OCI-LY3 (cell line): ENCODE measurements at regions not wholly inside any gene's neighbourhood (a gene's known extent, or its start where the extent isn't known, plus 50 kb on each side); places are given as distances from the start of the nearest gene placed in this dataset.

Source experiments
- H2AFZ ChIP-seq: fragments of 200-600, 300-600 bp; shearing (Covaris generic); 2 replicates; pipeline ENCODE4 v1.6.0; 2014; ENCODE audit warnings: antibody characterized with exemption, low read depth, low read length
- H3K27ac ChIP-seq: fragments of 200-600, 300-600 bp; sonication (generic); 2 replicates; pipeline ENCODE4 v1.5.1; 2014; ENCODE audit warnings: mild to moderate bottlenecking, low read length, moderate library complexity, mixed read lengths
- H3K27me3 ChIP-seq: fragments of 200-600, 300-600 bp; sonication (generic); 2 replicates; pipeline ENCODE4 v1.6.1; 2014; ENCODE audit warnings: low read depth, low read length, mixed read lengths
- H3K36me3 ChIP-seq: fragments of 200-600, 300-600 bp; sonication (generic); replicated peaks from 2 replicates; pipeline ENCODE3; 2014; ENCODE audit warnings: low read depth, low read length, mixed read lengths
- H3K4me1 ChIP-seq: fragments of 300-600, 200-600 bp; sonication (generic); 2 replicates; pipeline ENCODE4 v1.6.1; 2014; ENCODE audit warnings: low read length, mixed read lengths
- H3K4me2 ChIP-seq: fragments of 200-600, 300-600 bp; sonication (generic); 2 replicates; pipeline ENCODE4 v1.6.1; 2014; ENCODE audit warnings: low read length, mixed read lengths
- H3K4me3 ChIP-seq: fragments of 300-600, 200-600 bp; sonication (generic); 2 replicates; pipeline ENCODE4 v1.5.1; 2014; ENCODE audit warnings: antibody characterized with exemption, mild to moderate bottlenecking, low read length, moderate library complexity
- H3K79me2 ChIP-seq: fragments of 300-600, 200-600 bp; shearing (Covaris generic); 2 replicates; pipeline ENCODE4 v1.6.1; 2014; ENCODE audit warnings: mild to moderate bottlenecking, low read length, mixed read lengths
- H3K9ac ChIP-seq: fragments of 300-600, 200-600 bp; shearing (Covaris generic); 2 replicates; pipeline ENCODE4 v1.6.0; 2014; ENCODE audit warnings: mild to moderate bottlenecking, low read length, moderate library complexity
- H3K9me3 ChIP-seq: fragments of 200-600, 300-600 bp; shearing (Covaris generic); 2 replicates; pipeline ENCODE4 v1.6.1; 2014; ENCODE audit warnings: low read length, mixed read lengths; ENCODE audit not compliant: insufficient read depth
- H4K20me1 ChIP-seq: fragments of 200-600, 300-600 bp; sonication (generic); 2 replicates; pipeline ENCODE4 v1.6.1; 2016; ENCODE audit warnings: low read length, mixed read lengths; ENCODE audit not compliant: insufficient read depth
- CTCF ChIP-seq: fragments of 200-600, 300-600 bp; sonication (generic); IDR thresholded peaks from 2 replicates; pipeline ENCODE4 v1.5.1; 2014; ENCODE audit warnings: antibody characterized with exemption, low read length, low read depth
- EZH2phosphoT487 ChIP-seq: fragments of 200-600 bp; shearing (Covaris generic); IDR thresholded peaks from 2 replicates; pipeline ENCODE4 v1.6.1; 2018; ENCODE audit warnings: antibody characterized with exemption, mixed run types, low read depth

GRCh38 chr4:161247831-161248230, 916.0 kb downstream of the FSTL5 start:
- H3K79me2 ChIP-seq = no peaks in the 10 kb centered on the region
- no peak overlapping the region for H3K4me3 ChIP-seq
- H3K4me1 ChIP-seq = no peaks in the 10 kb centered on the region
- no peak overlapping the region for H3K4me2 ChIP-seq
- no peak overlapping the region for H2AFZ ChIP-seq
- no peak overlapping the region for H3K9ac ChIP-seq
- no peak overlapping the region for H3K27ac ChIP-seq
- no peak for TF ChIP-seq EZH2phosphoT487
- no peak for TF ChIP-seq CTCF
- no peaks in the 10 kb centered on the region for H3K36me3 ChIP-seq
- 0 out of 2 replicates have a peak, but pooled peaks cover 7% of the 10 kb centered on the region for H3K9me3 ChIP-seq
- no peaks in the 10 kb centered on the region for H3K27me3 ChIP-seq
- no peaks in the 10 kb centered on the region for H4K20me1 ChIP-seq

GRCh38 chr4:161238033-161238432, 925.8 kb downstream of the FSTL5 start:
- TF ChIP-seq EZH2phosphoT487 = no peak
- no peak for TF ChIP-seq CTCF
- Histone ChIP-seq H3K27me3 (no peaks in the 10 kb centered on the region), H3K79me2 (no peaks in the 10 kb centered on the region), H3K4me2 (no peak overlapping the region), H2AFZ (no peak overlapping the region), H3K9me3 (no peaks in the 10 kb centered on the region), H3K4me1 (no peaks in the 10 kb centered on the region), H3K9ac (no peak overlapping the region), H3K27ac (no peak overlapping the region), H4K20me1 (no peaks in the 10 kb centered on the region), H3K36me3 (no peaks in the 10 kb centered on the region), H3K4me3 (no peak overlapping the region)

- Histone ChIP-seq H3K27me3 (no peaks in the 10 kb centered on the region), H3K4me3 (no peak overlapping the region), H3K4me1 (no peaks in the 10 kb centered on the region), H4K20me1 (no peaks in the 10 kb centered on the region), H3K9me3 (no peaks in the 10 kb centered on the region), H3K36me3 (no peaks in the 10 kb centered on the region), H3K4me2 (no peak overlapping the region), H2AFZ (no peak overlapping the region), H3K27ac (no peak overlapping the region), H3K9ac (no peak overlapping the region), H3K79me2 (no peaks in the 10 kb centered on the region)
- TF ChIP-seq CTCF = no peak
- TF ChIP-seq EZH2phosphoT487 = no peak
These were observed 926.3 kb downstream of the FSTL5 start for GRCh38 chr4:161237495-161237894.

GRCh38 chr4:161225327-161225726, 938.5 kb downstream of the FSTL5 start:
- no peaks in the 10 kb centered on the region for H3K27me3 ChIP-seq
- H3K4me2 ChIP-seq = no peak overlapping the region
- H2AFZ ChIP-seq = no peak overlapping the region
- peaks cover 24% of the 10 kb centered on the region for H3K9me3 ChIP-seq
- peaks cover 9% of the 10 kb centered on the region; the same call in 1 of the 2 replicates for H3K4me1 ChIP-seq
- no peaks in the 10 kb centered on the region for H4K20me1 ChIP-seq
- H3K4me3 ChIP-seq = no peak overlapping the region
- H3K36me3 ChIP-seq = peaks cover 11% of the 10 kb centered on the region
- H3K79me2 ChIP-seq = no peaks in the 10 kb centered on the region
- H3K27ac ChIP-seq = no peak overlapping the region
- H3K9ac ChIP-seq = no peak overlapping the region
- TF ChIP-seq EZH2phosphoT487 = no peak
- no peak for TF ChIP-seq CTCF
